IPS-15b (cell line): ENCODE measurements at regions not wholly inside any gene's neighbourhood (a gene's known extent, or its start where the extent isn't known, plus 50 kb on each side); places are given as distances from the start of the nearest gene placed in this dataset.

Experiments
- H3K27me3 ChIP-seq: one replicate; pipeline ENCODE4 v1.6.1; 2013; ENCODE audit warnings: low read length; ENCODE audit not compliant: control insufficient read depth, insufficient read depth
- H3K36me3 ChIP-seq: one replicate; pipeline ENCODE4 v1.6.1; 2013; ENCODE audit warnings: low read length; ENCODE audit not compliant: control insufficient read depth, insufficient read depth
- H3K4me1 ChIP-seq: one replicate; pipeline ENCODE4 v1.6.1; 2013; ENCODE audit warnings: mild to moderate bottlenecking, low read length; ENCODE audit not compliant: control insufficient read depth, insufficient read depth
- H3K4me3 ChIP-seq: one replicate; pipeline ENCODE4 v1.5.1; 2013; ENCODE audit warnings: low read depth, low read length
- H3K9ac ChIP-seq: one replicate; pipeline ENCODE4 v1.6.1; 2013; ENCODE audit warnings: low read depth, mild to moderate bottlenecking, low read length
- H3K9me3 ChIP-seq: one replicate; pipeline ENCODE4 v1.6.1; 2013; ENCODE audit warnings: mild to moderate bottlenecking, low read length; ENCODE audit not compliant: control insufficient read depth, insufficient read depth

DNA sequence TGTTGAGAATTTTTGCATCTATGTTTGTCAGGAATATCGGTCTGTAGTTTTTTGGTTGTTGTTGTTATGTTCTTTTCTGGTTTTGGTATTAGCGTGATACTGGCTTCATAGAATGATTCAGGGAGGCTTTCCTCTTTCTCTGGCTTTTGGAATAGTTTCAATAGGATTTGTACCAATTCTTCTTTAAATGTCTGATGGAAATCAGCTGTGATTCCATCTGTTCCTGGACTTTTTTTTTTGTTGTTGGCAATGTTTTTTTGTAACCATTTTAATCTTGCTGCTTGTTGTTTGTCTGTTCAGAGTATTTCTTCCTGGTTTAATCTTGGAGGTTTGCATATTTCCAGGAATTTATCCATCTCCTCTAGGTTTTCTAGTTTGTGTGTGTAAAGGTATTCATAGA lies 81.5 kb upstream of the GK2 start:
- Histone ChIP-seq H3K4me1 (no peaks in the 10 kb centered on the region), H3K9me3 (no peaks in the 10 kb centered on the region), H3K27me3 (no peaks in the 10 kb centered on the region)

GRCh38 chr4:79476196-79476595 lies 68.2 kb upstream of the GK2 start:
- H3K9ac ChIP-seq, result no peak overlapping the region
- no peaks in the 10 kb centered on the region for H3K9me3 ChIP-seq

More for the DNA sequence above, 81.5 kb upstream of the GK2 start:
- Histone ChIP-seq H3K9ac (no peak overlapping the region), H3K36me3 (no peaks in the 10 kb centered on the region), H3K4me3 (no peak overlapping the region)

DNA sequence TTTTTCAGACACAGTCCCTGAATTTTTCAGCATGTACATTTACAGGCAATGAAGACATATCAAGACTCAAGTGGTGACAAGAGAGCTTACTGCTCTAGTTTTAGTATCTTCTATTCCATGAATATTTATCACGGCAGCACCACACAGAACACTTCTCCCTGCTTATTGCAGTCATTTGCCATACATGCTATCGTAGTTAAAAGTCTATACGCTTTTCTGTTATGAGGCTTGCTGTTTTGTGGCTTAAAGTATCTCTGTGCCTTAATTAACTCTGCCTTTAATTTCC lies 65.4 kb upstream of the GK2 start:
- Histone ChIP-seq H3K27me3 (no peaks in the 10 kb centered on the region), H3K36me3 (no peaks in the 10 kb centered on the region), H3K4me3 (no peak overlapping the region), H3K9me3 (no peaks in the 10 kb centered on the region), H3K4me1 (no peaks in the 10 kb centered on the region), H3K9ac (no peak overlapping the region)

More at GRCh38 chr4:79476196-79476595, 68.2 kb upstream of the GK2 start:
- Histone ChIP-seq H3K36me3 (no peaks in the 10 kb centered on the region), H3K27me3 (no peaks in the 10 kb centered on the region), H3K4me3 (no peak overlapping the region), H3K4me1 (no peaks in the 10 kb centered on the region)

- no peaks in the 10 kb centered on the region for H3K4me1 ChIP-seq
- no peaks in the 10 kb centered on the region for H3K36me3 ChIP-seq
- no peak overlapping the region for H3K9ac ChIP-seq
- no peaks in the 10 kb centered on the region for H3K27me3 ChIP-seq
- H3K4me3 ChIP-seq, result no peak overlapping the region
- no peaks in the 10 kb centered on the region for H3K9me3 ChIP-seq
Observed at GRCh38 chr4:79472693-79473438, 64.8 kb upstream of the GK2 start.

GRCh38 chr4:79472036-79472435 lies 64.0 kb upstream of the GK2 start:
- no peaks in the 10 kb centered on the region for H3K27me3 ChIP-seq
- H3K36me3 ChIP-seq, result no peaks in the 10 kb centered on the region
- H3K9ac ChIP-seq, result no peak overlapping the region
- H3K4me3 ChIP-seq, result no peak overlapping the region
- H3K9me3 ChIP-seq, result no peaks in the 10 kb centered on the region
- no peaks in the 10 kb centered on the region for H3K4me1 ChIP-seq

- H3K27me3 ChIP-seq, result no peaks in the 10 kb centered on the region
- no peak overlapping the region for H3K4me3 ChIP-seq
- no peaks in the 10 kb centered on the region for H3K4me1 ChIP-seq
- no peaks in the 10 kb centered on the region for H3K36me3 ChIP-seq
- H3K9ac ChIP-seq, result no peak overlapping the region
- H3K9me3 ChIP-seq, result no peaks in the 10 kb centered on the region
Observed at GRCh38 chr4:79471309-79471708, 63.3 kb upstream of the GK2 start.

DNA sequence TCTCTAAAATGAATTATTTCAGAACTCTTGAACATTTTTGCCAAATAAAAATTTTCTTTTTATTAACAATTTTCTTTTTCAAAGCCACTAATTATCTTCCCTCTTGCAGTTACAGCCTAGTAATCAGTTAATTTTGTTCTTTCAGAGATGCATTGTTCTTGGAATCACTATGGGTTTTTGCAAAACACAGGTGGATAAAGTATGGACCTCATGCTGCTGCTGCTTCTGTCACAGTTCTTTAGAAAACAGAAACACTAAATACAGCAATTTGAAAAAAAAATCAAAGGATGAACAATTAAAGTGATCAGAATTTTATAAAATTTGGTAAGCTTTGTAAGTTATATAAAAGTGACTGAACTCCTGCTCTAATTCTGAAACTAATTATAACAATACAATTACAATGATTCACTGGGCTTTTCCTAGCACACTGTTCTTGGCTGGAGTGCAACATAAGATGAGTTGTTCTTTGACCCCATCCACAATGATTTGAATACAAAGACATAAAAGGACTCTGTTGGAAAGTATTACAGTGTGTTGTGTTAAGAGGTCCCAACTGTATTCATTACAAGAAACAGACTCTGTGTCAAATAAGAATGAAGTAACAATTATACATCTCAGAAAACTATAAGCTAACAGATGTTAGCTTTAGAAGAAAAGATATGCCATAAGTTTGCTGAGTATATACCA lies 59.4 kb upstream of the GK2 start:
- no peak overlapping the region for H3K4me3 ChIP-seq
- H3K9me3 ChIP-seq, result no peaks in the 10 kb centered on the region
- H3K36me3 ChIP-seq, result no peaks in the 10 kb centered on the region
- H3K9ac ChIP-seq, result no peak overlapping the region
- H3K4me1 ChIP-seq, result no peaks in the 10 kb centered on the region
- no peaks in the 10 kb centered on the region for H3K27me3 ChIP-seq

- Histone ChIP-seq H3K9me3 (no peaks in the 10 kb centered on the region), H3K27me3 (no peaks in the 10 kb centered on the region), H3K4me1 (no peaks in the 10 kb centered on the region), H3K4me3 (no peak overlapping the region), H3K36me3 (no peaks in the 10 kb centered on the region), H3K9ac (no peak overlapping the region)
Observed at GRCh38 chr4:79466621-79467020, 58.6 kb upstream of the GK2 start.
